ENCODE measurements at regions not wholly inside any gene's neighbourhood (a gene's known extent, or its start where the extent isn't known, plus 50 kb on each side); places are given as distances from the start of the nearest gene placed in this dataset.

DNA sequence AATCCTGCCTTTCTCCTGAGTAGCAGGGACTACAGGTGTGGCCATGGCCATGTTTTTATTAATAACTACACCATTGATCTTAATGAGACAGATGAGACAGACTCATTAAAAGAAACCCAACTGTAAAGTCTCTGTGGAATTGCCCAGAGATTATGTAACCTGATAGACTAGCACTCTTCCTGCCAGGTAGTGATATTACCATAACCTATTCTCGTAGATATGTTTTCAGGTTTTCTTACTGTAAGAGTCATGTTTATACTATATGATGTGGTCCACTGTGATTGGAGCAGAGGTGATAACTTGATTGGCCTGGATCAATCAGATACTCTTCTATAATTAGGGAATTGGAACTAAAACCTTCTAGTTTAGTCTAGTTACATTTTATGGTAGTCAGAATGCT, 93.7 kb downstream of the NFKBIZ start:
- TF ChIP-seq, protein P1, sequence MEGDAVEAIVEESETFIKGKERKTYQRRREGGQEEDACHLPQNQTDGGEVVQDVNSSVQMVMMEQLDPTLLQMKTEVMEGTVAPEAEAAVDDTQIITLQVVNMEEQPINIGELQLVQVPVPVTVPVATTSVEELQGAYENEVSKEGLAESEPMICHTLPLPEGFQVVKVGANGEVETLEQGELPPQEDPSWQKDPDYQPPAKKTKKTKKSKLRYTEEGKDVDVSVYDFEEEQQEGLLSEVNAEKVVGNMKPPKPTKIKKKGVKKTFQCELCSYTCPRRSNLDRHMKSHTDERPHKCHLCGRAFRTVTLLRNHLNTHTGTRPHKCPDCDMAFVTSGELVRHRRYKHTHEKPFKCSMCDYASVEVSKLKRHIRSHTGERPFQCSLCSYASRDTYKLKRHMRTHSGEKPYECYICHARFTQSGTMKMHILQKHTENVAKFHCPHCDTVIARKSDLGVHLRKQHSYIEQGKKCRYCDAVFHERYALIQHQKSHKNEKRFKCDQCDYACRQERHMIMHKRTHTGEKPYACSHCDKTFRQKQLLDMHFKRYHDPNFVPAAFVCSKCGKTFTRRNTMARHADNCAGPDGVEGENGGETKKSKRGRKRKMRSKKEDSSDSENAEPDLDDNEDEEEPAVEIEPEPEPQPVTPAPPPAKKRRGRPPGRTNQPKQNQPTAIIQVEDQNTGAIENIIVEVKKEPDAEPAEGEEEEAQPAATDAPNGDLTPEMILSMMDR (conservative IDR thresholded peaks at IDR 0.05; ENCODE audit: low read length) = no peak
- no peak for TF ChIP-seq EZH2phosphoT487 (IDR thresholded peaks at IDR 0.05; ENCODE audit: borderline replicate concordance)

Measured in Loucy (cell line).